Skeletal muscle satellite cell (primary cell): ENCODE measurements at regions not wholly inside any gene's neighbourhood (a gene's known extent, or its start where the extent isn't known, plus 50 kb on each side); places are given as distances from the start of the nearest gene placed in this dataset.

Source experiments
- H3K27me3 ChIP-seq: 2 replicates; pipeline ENCODE4 v1.7.0; 2013; ENCODE audit warnings: low read length; ENCODE audit not compliant: control insufficient read depth, insufficient read depth
- H3K36me3 ChIP-seq: 2 replicates; pipeline ENCODE4 v1.7.0; 2013; ENCODE audit warnings: mild to moderate bottlenecking, control low read depth, low read length; ENCODE audit not compliant: insufficient read depth
- H3K4me1 ChIP-seq: 2 replicates; pipeline ENCODE4 v1.7.0; 2013; ENCODE audit warnings: low read length; ENCODE audit not compliant: control insufficient read depth, insufficient read depth
- H3K4me2 ChIP-seq: 2 replicates; pipeline ENCODE4 v1.7.0; 2013; ENCODE audit warnings: mild to moderate bottlenecking, low read length
- H3K4me3 ChIP-seq: 2 replicates; pipeline ENCODE4 v1.7.0; 2013; ENCODE audit warnings: low read length
- H3K9ac ChIP-seq: 2 replicates; pipeline ENCODE4 v1.7.0; 2013; ENCODE audit warnings: mild to moderate bottlenecking, low read depth, low read length, moderate library complexity
- H3K9me3 ChIP-seq: replicated peaks from 2 replicates; pipeline ENCODE4 v1.7.0; 2013; ENCODE audit warnings: mild to moderate bottlenecking, control low read depth, low read length

DNA sequence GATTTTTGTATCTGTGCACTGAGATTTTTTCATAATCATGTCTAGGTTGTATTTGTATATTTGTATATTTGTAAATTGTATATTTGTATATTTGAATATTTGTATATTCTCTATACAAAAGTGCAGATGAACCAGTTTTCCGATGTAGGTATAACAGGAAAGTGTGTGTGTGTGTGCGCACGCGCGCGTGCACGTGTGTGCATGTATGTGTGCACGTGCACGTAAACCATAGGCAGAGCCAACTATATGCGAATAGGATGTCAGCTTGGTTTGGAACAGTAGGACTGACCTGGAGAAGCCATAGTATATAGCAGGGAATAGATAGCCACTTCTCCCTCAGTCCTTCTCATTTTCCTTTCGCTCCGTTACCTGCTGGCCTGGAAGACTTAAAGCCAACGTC lies 565.8 kb downstream of the XIRP2 start:
- no peaks in the 10 kb centered on the region for H3K4me1 ChIP-seq
- H3K4me2 ChIP-seq: no peak overlapping the region
- no peaks in the 10 kb centered on the region for H3K27me3 ChIP-seq
- H3K9me3 ChIP-seq: no peaks in the 10 kb centered on the region
- H3K36me3 ChIP-seq: no peaks in the 10 kb centered on the region
- H3K9ac ChIP-seq: no peak overlapping the region
- H3K4me3 ChIP-seq: no peak overlapping the region

DNA sequence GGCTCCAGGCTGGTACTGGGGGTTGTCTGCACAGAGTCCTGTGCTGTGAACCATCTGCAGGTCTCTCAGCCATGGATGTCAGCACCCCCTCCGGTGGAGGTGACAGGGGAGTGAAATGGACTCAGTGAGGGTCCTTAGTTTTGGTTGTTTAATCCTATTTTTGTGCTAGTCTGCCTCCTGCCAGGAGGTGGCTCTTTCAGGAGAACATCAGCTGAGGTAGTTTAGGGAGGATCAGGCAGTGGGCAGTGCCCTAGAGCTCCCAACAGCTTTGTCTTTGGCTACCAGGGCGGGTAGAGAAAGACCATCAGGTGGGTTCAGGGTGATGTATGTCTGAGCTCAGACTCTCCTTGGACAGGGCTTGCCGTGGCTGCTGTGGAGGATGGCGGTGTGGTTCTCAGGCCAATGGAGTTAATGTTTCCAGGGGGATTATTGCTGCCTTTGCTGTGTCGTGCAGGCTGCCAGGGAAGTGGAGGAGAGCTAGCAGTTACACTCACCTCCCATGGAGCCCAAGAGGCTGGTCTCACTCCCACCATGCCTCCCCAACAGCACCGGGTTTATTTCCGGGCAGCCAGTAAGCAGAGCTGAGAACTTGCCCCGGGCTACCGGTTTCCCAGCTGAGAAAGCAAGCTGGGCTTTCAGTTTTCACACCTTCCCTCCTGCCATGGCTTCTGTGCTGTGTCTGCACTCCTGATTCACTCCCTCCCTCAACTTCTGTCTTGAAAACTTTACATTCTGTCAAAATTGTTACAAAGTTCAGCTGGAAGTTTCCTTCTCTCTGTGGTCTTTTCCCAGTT lies 563.4 kb downstream of the XIRP2 start:
- Histone ChIP-seq H3K4me3 (no peak overlapping the region), H3K4me1 (no peaks in the 10 kb centered on the region), H3K4me2 (no peak overlapping the region), H3K36me3 (no peaks in the 10 kb centered on the region), H3K9ac (no peak overlapping the region), H3K27me3 (no peaks in the 10 kb centered on the region), H3K9me3 (no peaks in the 10 kb centered on the region)

DNA sequence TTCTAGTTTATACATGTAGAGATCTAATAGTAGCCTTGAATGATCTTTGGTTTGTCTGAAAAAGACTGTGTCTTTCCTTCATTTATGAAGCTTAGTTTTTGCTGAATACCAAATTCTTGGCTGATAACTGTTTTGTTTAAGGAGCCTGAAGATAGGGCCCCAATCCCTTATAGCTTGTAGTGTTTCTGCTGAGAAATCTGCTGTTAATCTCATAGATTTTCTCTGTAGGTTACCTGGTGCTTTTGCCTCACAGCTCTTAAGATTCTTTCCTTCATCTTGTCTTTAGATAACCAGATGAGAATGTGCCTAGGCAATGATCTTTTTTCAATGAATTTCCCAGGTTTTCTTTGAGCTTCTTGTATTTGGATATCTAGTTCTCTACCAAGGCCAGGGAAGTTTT lies 562.1 kb downstream of the XIRP2 start:
- H3K9ac ChIP-seq: no peak overlapping the region
- H3K4me1 ChIP-seq: no peaks in the 10 kb centered on the region
- no peaks in the 10 kb centered on the region for H3K36me3 ChIP-seq
- no peaks in the 10 kb centered on the region for H3K9me3 ChIP-seq
- H3K4me2 ChIP-seq: no peak overlapping the region
- no peak overlapping the region for H3K4me3 ChIP-seq
- H3K27me3 ChIP-seq: no peaks in the 10 kb centered on the region

DNA sequence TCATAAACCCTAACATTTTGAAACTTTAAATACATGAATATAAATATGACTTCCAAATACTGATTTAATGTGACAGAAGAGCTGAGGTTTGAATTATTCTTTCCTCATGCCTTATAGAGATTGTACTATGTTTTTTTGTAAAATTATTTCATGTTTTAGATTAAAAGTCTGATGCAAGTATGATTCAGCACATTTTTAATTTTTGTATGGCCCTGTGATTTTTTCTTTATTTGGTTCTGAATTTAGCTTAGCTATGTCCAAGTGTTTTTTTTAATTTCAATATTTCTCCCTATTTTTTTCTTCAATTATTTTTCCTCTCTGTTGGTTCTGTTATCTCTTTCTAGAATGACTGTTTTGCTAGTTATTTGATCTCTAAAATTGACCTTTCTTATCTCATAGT lies 552.1 kb downstream of the XIRP2 start:
- Histone ChIP-seq H3K4me2 (no peak overlapping the region), H3K9ac (no peak overlapping the region), H3K4me1 (peaks cover 9% of the 10 kb centered on the region), H3K4me3 (no peak overlapping the region), H3K36me3 (no peaks in the 10 kb centered on the region), H3K27me3 (no peaks in the 10 kb centered on the region), H3K9me3 (no peaks in the 10 kb centered on the region)

GRCh38 chr2:167438206-167438605 lies 549.9 kb downstream of the XIRP2 start:
- Histone ChIP-seq H3K27me3 (no peaks in the 10 kb centered on the region), H3K9me3 (no peaks in the 10 kb centered on the region), H3K4me2 (no peak overlapping the region), H3K9ac (no peak overlapping the region), H3K4me3 (no peak overlapping the region), H3K36me3 (no peaks in the 10 kb centered on the region), H3K4me1 (peaks cover 9% of the 10 kb centered on the region)

GRCh38 chr2:167431949-167432348 lies 543.7 kb downstream of the XIRP2 start:
- Histone ChIP-seq H3K36me3 (no peaks in the 10 kb centered on the region), H3K4me1 (no peaks in the 10 kb centered on the region), H3K27me3 (no peaks in the 10 kb centered on the region), H3K9ac (no peak overlapping the region), H3K4me2 (no peak overlapping the region), H3K9me3 (no peaks in the 10 kb centered on the region), H3K4me3 (no peak overlapping the region)

- Histone ChIP-seq H3K9ac (no peak overlapping the region), H3K36me3 (no peaks in the 10 kb centered on the region)
These were observed 542.2 kb downstream of the XIRP2 start for GRCh38 chr2:167430447-167430846.

DNA sequence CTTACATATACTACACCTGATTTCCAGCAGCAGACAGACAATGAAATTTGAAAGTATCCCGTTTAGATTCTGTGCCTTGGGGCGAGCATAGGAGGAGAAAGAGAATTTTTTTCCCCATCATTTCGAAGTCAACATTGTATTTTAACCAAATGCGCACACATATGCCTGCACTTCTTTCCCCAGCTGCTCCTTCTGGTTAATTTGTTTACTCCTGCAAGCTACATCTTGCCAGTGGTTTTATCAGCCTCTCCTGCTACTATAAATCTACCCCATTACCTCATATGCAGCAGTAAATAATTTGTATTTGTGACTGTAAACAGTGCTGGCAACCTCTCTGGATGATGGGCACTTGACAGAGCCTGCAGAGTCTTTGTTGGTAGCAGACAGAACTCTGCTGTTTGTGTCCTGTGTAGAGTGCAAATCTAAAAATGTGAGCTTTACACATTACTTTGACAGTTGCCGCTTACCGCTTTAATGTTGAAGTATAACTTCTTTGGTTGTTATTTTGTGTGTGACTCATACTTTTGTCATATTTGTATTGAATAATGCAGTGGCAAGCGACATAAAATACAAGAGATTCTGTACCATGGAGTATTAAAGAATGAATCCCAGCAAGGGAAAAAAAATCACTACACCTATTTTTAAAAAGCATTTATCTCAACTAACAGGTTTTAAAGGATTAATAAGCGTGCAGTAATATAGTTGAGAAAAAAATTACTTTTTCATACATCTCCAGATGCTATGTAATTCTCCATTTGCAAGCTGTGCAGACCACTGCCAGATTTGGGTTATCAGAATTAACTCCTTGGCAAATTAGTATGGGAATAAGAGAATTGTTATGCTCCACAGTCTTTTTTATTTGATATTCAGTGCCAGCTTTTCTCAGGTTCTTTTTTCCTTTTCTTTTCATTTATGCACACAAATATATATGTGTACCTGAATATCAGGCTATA lies 536.8 kb downstream of the XIRP2 start:
- H3K9me3 ChIP-seq: no peaks in the 10 kb centered on the region

More at GRCh38 chr2:167430447-167430846, 542.2 kb downstream of the XIRP2 start:
- H3K9me3 ChIP-seq: no peaks in the 10 kb centered on the region
- H3K4me3 ChIP-seq: no peak overlapping the region
- no peaks in the 10 kb centered on the region for H3K27me3 ChIP-seq
- H3K4me2 ChIP-seq: no peak overlapping the region
- H3K4me1 ChIP-seq: peaks cover under 1% of the 10 kb centered on the region

GRCh38 chr2:167424221-167424620 lies 535.9 kb downstream of the XIRP2 start:
- H3K4me3 ChIP-seq: no peak overlapping the region
- H3K9me3 ChIP-seq: no peaks in the 10 kb centered on the region
- H3K9ac ChIP-seq: no peak overlapping the region
- no peaks in the 10 kb centered on the region for H3K36me3 ChIP-seq
- no peaks in the 10 kb centered on the region for H3K27me3 ChIP-seq
- H3K4me1 ChIP-seq: peaks cover 7% of the 10 kb centered on the region
- H3K4me2 ChIP-seq: no peak overlapping the region

More for the DNA sequence above, 536.8 kb downstream of the XIRP2 start:
- Histone ChIP-seq H3K9ac (no peak overlapping the region), H3K4me3 (no peak overlapping the region), H3K4me2 (no peak overlapping the region), H3K4me1 (peaks cover 7% of the 10 kb centered on the region), H3K36me3 (no peaks in the 10 kb centered on the region), H3K27me3 (no peaks in the 10 kb centered on the region)

- Histone ChIP-seq H3K9ac (no peak overlapping the region), H3K4me3 (no peak overlapping the region), H3K27me3 (no peaks in the 10 kb centered on the region), H3K9me3 (no peaks in the 10 kb centered on the region), H3K4me2 (no peak overlapping the region), H3K36me3 (no peaks in the 10 kb centered on the region), H3K4me1 (peaks cover 7% of the 10 kb centered on the region)
These were observed 535.5 kb downstream of the XIRP2 start for GRCh38 chr2:167423731-167424130.

GRCh38 chr2:167420211-167420610 lies 531.9 kb downstream of the XIRP2 start:
- no peaks in the 10 kb centered on the region for H3K27me3 ChIP-seq
- H3K36me3 ChIP-seq: no peaks in the 10 kb centered on the region
- no peak overlapping the region for H3K4me3 ChIP-seq
- no peak overlapping the region for H3K4me2 ChIP-seq
- no peak overlapping the region for H3K9ac ChIP-seq
- peaks cover 4% of the 10 kb centered on the region for H3K4me1 ChIP-seq
- H3K9me3 ChIP-seq: no peaks in the 10 kb centered on the region
